A549 (cell line): ENCODE measurements at regions not wholly inside any gene's neighbourhood (a gene's known extent, or its start where the extent isn't known, plus 50 kb on each side); places are given as distances from the start of the nearest gene placed in this dataset.

ENCODE experiments used
- BHLHE40 ChIP-seq: IDR thresholded peaks from 2 replicates; pipeline ENCODE4 v1.6.1; 2012; ENCODE audit warnings: low read depth, low read length, inconsistent platforms
- CBX2 ChIP-seq: fragments of 200-600 bp; sonication (generic); IDR thresholded peaks from 2 replicates; pipeline ENCODE4 v1.6.1; 2016; ENCODE audit warnings: low read depth, mild to moderate bottlenecking, borderline replicate concordance
- CEBPB ChIP-seq, 2 experiments: fragments of >200 bp in 1 of 2; sonication (Bioruptor Twin) in 1 of 2; formaldehyde crosslinking in 1 of 2; IDR thresholded peaks; 2 replicates each; pipeline ENCODE4 v1.6.1; 2012 to 2016
- CHD2 ChIP-seq: fragments of 150-350 bp; IDR thresholded peaks from 2 replicates; pipeline ENCODE4 v1.6.1; 2014; ENCODE audit warnings: low read length; ENCODE audit not compliant: partially characterized antibody
- CHD4 ChIP-seq: fragments of 200-600 bp; sonication (generic); IDR thresholded peaks from 2 replicates; pipeline ENCODE4 v1.6.1; 2016; ENCODE audit warnings: antibody characterized with exemption, mild to moderate bottlenecking, borderline replicate concordance
- CTCF ChIP-seq: fragments of >200 bp; sonication (Bioruptor Twin); formaldehyde crosslinking; IDR thresholded peaks from 3 replicates; pipeline ENCODE4 v1.5.1; 2016
- EHF ChIP-seq: fragments of 250-450 bp; sonication (Bioruptor Pico); IDR thresholded peaks from 2 replicates; pipeline ENCODE4 v1.5.0; 2020; ENCODE audit warnings: mild to moderate bottlenecking
- POLR2A ChIP-seq: IDR thresholded peaks from 2 replicates; pipeline ENCODE4 v1.6.1; 2012; ENCODE audit warnings: mild to moderate bottlenecking, low read length
- POLR2AphosphoS2 ChIP-seq: conservative IDR thresholded peaks from 2 replicates; pipeline ENCODE4 v1.6.1; 2012; ENCODE audit warnings: low read length, improper control_type of control experiment, inconsistent platforms
- RAD21 ChIP-seq, 2 experiments: fragments of >200 bp in 1 of 2; sonication (Bioruptor Twin) in 1 of 2; formaldehyde crosslinking in 1 of 2; IDR thresholded peaks in 1 of 2; conservative IDR thresholded peaks in 1 of 2; 2 replicates in 1 of 2; 3 replicates in 1 of 2; pipeline ENCODE4 v1.6.1; 2012 to 2018; ENCODE audit warnings: inconsistent platforms in 1 of 2
- REST ChIP-seq: fragments of 200-600 bp; sonication (generic); IDR thresholded peaks from 2 replicates; pipeline ENCODE4 v1.6.1; 2016; ENCODE audit warnings: antibody characterized with exemption, mild to moderate bottlenecking, moderate library complexity
- RNF2 ChIP-seq: fragments of 200-600 bp; sonication (generic); IDR thresholded peaks from 2 replicates; pipeline ENCODE4 v1.6.1; 2016; ENCODE audit warnings: low read depth, mild to moderate bottlenecking, antibody characterized with exemption, moderate library complexity, borderline replicate concordance
- USF2 ChIP-seq: fragments of 450-650 bp; IDR thresholded peaks from 2 replicates; pipeline ENCODE4 v1.6.1; 2014; ENCODE audit warnings: antibody characterized with exemption
- TF ChIP-seq, protein P1 (sequence below): IDR thresholded peaks from 2 replicates; pipeline ENCODE4 v1.6.1; 2012

- no peak for TF ChIP-seq CBX2
- TF ChIP-seq CTCF, result no peak
- no peak for TF ChIP-seq USF2
- TF ChIP-seq CHD2, result no peak
- no peak for TF ChIP-seq CHD4
- no peak for TF ChIP-seq CEBPB (IDR thresholded peaks at IDR 0.05)
- no peak for TF ChIP-seq POLR2AphosphoS2
- TF ChIP-seq POLR2A, result no peak
- no peak for TF ChIP-seq REST
- TF ChIP-seq, protein P1, sequence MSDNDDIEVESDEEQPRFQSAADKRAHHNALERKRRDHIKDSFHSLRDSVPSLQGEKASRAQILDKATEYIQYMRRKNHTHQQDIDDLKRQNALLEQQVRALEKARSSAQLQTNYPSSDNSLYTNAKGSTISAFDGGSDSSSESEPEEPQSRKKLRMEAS, result no peak
- TF ChIP-seq EHF (CRISPR knock-in tag), result no peak
- TF ChIP-seq RNF2, result no peak
- TF ChIP-seq BHLHE40, result no peak
- TF ChIP-seq RAD21 (conservative IDR thresholded peaks at IDR 0.05 in 1 of 2, IDR thresholded peaks at IDR 0.05 in 1 of 2), result no peak
These were observed 397.5 kb upstream of the NOVA1 start for GRCh38 chr14:26995301-26995700.
